Right ventricle myocardium superior (tissue), 1 donor: ENCODE measurements at regions not wholly inside any gene's neighbourhood (a gene's known extent, or its start where the extent isn't known, plus 50 kb on each side); places are given as distances from the start of the nearest gene placed in this dataset.
A peak's percentile ranks its signal among the peaks of the same experiment; 100 is the strongest.

Experiments
- ATAC-seq: fragments of 200-7000 bp; cut with Tn5 transposase; one replicate; pipeline ENCODE4 v1.9.1; 2020; ENCODE audit warnings: mild to moderate bottlenecking; ENCODE audit not compliant: poor library complexity
- DNase-seq: peaks from one replicate; pipeline ENCODE4 v3.0.0-alpha.2; 2020
- intact Hi-C: fragments of 100-400 bp; cut with DNase I; formaldehyde crosslinking; loops from one replicate; pipeline ENCODE4 v1.11.2; 2022
- donor health status: DM: no; HTN: yes; CAD: no; lungs with severe emphysema.

DNA sequence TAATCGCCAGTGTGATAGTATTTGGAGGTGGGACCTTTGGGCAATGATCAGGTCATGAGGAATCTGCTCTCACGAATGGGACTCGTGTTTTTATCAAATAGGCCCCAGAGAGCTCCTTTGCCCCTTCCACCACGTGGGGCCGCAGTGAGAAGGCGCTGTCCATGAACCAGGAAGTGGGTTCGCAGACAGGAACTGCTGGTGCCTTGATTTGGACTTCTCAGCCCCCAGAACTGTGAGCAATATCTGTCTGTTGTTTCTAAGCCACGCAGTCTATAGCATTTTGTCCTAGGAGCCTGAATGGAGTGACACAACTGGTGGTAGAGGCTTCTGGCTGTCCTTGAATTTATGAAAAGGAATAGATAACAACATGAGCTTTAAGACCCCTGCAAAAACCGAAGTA is 111.2 kb upstream of the HDAC4 start:
- DNase-seq (no peak), ATAC-seq (no peak)
- intact Hi-C loops, result no loop called here

DNA sequence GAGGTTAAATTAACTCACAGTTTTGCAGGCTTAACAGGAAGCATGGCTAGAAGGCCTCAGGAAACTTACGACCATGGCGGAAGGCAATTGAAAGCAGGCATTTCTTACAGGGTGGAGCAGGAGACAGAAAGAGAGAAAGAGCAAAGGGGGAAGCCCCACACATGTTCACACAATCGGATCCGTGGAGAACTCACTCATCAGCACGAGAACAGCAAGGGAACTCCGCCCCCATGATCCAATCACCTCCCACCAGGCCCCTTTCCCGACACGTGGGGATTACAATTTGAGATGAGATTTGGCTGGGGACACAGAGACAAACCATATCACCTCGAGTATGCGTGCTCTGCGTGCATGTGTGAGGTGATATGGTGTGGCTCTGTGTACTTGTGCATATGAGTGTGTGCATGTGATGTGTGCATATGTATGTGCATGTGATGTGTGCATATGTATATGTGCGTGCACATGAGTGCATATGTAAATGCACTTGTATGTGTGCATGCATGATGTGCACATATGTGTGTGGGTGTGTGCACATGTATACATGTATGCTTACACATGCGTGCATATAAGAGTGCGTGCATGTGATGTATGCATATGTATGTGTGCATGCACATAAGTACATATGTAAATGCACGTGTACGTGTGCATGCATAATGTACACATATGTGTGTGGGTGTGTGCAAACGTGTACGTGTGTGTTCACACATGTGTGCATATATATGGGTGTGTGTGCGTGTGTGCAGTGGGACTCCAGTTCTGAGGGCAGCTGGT is 108.7 kb upstream of the HDAC4 start:
- ATAC-seq, result no peak
- intact Hi-C loops, result no loop called here
- DNase-seq, result no peak

DNA sequence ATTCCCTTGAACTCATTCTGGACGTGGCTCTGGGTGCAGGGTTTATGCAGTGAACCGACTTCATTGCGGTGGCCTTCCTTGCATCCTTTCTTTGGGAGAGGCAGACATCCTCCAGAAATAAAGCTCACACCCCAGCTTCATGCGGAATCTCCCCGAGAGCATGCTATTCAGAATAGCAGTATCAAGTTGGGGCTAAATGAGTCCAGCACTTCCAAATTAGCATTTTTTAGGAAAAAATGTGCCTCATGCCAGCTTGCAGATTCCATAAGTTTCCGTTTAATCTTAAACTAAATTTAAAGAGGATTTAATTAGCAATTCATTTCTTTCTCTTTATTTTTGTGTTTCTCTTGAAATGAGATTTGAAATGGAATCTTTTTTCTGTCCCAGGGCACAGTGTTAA is 107.4 kb upstream of the HDAC4 start:
- DNase-seq (no peak), ATAC-seq (no peak)
- intact Hi-C loops, result no loop called here

DNA sequence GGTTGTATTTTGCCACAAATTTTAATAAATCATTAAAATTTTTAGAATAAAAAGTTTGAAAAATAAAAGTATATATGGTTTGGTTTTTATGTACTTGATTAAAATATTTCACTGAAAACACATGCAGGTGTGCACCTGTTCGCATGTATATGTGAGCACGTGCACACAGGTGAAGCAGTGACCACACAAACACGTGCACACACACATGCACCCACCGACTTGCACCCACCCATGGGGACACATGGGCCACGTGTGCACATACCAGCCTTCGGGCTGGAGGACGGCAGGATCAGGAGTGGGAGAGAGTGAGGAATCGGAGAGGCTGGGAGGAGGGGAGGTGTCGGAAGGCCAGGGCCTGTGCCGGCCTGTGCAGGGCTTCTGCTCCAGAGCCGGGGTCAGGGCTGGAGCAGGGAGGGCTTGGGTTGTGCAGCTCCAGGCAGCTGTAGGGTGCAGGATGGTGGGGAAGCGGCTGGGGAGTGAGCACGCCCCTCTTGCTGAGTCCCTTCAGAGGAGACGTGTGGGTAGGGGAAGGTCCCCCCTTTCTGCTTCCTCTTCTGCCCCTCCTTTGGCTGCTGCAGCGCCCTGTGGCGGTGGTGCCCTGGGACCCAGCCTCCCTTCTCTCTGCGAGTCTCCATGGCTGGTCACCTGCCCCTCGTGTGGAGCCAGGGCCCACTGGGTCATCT is 106.9 kb upstream of the HDAC4 start:
- DNase-seq, result peak; percentile 20
- no peak for ATAC-seq
- intact Hi-C loops, result no loop called here

DNA sequence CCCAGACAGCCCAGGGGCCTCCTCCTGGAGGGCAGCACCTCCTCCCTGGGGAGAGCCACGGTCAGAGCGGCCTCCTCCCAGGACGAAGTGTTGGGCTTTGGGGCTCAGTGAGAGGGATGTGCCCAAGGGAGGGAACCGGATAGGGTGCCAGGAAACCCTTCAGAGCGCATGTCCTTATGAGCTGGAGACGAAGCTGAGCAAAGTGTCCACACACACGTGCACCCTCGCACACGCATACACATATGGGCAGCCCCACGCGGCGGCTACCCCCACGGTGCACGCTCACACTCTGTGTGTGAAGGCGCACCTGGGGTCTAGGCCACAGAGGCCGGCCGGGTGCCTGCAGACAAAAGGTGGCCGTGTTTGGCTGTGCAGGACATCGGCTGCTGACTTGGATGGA is 106.1 kb upstream of the HDAC4 start:
- ATAC-seq, result no peak
- no peak for DNase-seq
- intact Hi-C loops, result no loop called here

DNA sequence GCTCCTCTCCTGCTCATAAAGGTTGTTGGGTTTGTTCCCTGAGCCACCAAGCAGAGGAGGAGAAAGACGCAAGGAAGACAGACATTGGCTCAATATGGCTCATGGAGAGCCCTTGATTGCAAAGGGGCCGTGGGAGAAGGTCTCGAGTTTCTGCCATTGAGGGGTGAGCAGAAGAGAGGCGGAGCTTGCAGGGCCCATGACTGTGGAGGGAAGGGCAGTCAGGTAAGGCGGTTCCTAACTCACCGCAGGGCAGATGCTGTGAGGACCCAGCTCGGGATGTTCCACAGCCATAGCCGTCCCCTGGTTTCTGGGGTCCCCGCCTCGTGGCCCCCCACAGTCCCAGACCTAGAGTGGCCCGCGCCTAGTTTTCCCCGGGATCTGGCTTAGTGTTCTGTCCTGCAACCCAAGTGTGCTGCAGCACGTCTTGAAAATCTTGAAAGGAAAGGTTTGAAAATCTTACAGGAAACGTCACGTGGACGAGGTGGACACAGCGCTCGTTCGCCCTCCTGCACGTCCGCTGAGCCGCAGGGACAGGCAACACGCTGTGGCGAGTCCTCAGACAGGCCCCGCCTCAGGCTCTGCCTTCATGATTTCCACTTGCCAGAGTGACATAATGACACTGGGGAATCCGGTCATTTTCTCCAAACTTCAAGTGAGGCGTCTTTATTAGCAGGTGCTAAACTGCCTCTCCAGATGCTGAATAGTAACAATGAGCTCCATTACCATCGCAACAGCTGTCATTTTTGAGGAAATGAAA is 105.5 kb upstream of the HDAC4 start:
- DNase-seq, result no peak
- no peak for ATAC-seq
- intact Hi-C loops, result no loop called here

DNA sequence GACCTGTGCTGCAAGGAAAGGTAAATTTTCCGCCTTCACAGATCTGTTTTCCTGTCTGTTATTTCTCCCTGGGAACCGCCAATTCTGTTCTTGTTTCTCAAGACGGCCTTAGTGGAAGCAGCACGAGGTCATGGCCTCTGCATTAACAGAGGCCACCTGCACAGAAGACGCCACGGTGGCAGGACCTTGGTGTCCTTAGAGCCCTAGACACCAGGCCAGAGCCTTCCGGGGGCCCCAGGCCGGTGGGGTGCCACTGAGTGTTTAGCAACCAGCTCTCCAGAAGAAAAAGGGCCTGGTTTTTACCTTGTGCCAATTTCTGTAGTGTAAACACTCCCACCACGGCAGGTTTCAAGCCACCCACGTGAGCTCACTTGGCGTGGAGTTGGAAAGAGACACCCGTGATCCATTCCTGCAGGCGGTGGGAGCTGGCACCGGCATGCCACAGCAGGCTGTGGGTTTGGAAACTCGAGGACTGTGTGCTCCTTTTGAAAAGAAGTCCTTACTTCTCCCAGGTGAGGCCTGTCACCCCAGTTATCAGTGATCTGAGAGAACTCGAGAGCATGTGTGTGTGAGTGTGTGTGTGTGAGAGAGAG is 103.9 kb upstream of the HDAC4 start:
- intact Hi-C loops, result no loop called here
- ATAC-seq (no peak), DNase-seq (no peak)

DNA sequence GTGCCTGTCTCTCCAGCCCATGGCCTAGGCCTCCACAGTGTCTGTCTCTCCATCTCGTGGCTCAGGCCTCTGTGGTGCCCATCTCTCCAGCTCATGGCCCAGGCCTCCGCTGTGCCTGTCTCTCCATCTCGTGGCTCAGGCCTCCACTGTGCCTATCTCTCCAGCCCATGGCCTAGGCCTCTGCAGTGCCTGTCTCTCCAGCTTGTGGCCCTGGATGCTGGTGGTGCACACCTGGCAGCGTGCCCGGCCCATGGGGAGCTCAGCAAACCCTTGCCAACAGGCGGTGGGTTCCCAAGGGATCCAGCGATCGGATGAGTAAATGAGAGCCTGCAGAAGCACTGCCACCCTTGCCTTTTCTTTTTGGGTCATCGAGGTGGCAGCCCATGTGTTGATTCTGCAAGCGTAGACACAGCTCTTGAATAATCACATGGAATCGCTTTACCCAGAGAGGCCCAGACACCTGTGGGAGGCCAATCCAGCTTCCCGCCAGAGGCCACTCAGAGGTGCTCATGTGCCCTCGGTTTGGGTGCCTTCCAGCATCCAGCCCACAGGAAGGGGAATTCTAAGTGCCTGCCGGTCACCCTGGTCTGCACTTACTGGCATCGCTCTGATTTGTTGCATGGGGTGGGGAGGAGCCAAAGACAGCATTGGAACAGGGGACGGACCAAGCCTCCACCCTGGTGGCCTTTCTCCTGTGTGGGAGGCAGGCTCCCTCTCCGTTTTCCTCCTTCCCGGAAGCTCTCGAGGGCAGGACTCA is 101.8 kb upstream of the HDAC4 start:
- intact Hi-C loops, result no loop called here
- peak; percentile 36 for ATAC-seq
- peak; percentile 37 for DNase-seq

DNA sequence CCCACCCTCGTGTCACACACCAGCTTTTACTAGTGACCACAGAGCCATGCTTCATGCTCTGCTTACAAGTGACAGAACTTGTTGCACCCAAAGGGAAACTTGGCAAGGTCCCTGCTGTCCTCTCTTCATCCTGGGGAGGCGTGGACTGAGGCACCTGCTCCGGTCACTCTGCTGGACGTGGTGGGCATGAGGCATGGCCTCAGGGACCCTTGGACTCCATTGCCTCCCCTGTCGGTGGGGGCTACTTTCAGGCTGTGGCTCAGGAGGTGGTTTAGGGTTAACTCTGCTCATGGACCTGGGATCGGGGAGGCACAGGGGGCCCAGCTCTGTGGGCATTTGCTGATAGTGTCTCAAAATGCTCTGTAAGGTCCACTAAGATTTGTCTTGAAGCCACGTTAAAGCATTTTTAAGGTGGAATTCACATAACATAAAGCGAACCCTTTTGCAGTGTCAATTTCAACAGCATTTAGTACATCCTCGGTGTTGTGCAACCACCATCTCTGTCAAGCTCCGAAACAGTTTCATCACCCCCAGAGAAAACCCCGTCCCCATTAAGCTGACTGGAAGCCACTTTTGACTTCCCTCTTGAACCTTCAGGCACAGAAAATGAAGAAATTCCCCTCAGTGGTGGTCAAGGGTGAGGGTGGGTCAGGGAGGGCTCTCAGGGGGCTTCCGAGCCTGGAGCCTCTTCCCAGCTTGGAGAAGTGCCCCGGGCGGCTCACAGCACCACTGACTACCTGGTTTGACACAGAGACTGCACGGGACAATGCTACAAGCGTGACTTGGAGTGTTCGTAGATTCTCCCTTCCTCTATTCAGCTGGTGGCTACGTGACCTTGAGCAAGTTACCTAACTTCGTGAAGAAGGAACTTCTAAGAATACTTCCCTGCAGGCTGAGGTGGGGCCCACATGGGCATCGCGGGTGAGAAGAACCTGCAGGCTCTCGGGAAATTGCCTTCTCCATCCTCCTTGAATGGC is 100.0 kb upstream of the HDAC4 start:
- intact Hi-C loops, result no loop called here
- ATAC-seq (peak; percentile 41), DNase-seq (peak; percentile 43)

DNA sequence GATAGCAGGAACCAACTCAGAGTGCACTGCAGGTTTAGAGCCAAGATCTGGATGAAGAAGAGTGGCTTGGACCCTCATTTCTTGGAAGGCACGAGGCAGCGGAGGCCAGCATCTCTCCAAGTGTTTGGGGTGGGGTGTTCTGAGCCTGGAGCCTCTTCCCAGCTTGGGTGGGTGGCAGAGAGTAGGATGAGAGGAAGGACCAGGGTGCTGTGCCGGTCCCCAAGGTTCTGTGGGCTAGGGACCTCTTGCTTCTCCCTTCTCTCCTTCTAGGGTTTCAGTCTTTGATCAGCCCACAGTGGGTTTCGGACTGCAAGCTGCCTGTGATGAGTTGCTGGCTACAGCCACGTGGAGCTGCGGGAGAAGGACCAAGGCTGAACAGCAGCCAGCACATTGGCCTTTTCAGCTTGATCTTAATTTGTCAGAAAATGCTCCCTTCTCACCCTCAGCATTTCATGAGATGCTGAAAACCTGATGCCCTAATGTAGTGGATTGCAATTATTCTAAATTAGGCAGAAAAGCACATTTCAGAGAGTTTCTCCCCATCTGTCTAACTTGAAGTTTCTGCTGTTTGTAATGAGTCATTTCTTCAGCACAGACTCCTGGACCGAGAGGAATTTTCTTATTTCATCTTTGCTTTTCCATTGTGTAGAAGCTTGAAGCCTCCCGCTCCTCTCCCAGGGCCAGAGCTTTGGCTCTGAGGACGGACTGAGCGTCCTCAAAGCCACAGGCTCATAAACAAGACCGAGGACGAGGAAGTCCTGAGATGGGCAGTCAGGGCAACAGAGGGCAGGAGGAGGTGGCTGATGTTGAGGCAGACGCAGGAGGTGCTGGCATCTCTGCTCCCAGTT is 99.1 kb upstream of the HDAC4 start:
- intact Hi-C loops, result no loop called here
- DNase-seq, result no peak
- ATAC-seq, result peak; percentile 34

DNA sequence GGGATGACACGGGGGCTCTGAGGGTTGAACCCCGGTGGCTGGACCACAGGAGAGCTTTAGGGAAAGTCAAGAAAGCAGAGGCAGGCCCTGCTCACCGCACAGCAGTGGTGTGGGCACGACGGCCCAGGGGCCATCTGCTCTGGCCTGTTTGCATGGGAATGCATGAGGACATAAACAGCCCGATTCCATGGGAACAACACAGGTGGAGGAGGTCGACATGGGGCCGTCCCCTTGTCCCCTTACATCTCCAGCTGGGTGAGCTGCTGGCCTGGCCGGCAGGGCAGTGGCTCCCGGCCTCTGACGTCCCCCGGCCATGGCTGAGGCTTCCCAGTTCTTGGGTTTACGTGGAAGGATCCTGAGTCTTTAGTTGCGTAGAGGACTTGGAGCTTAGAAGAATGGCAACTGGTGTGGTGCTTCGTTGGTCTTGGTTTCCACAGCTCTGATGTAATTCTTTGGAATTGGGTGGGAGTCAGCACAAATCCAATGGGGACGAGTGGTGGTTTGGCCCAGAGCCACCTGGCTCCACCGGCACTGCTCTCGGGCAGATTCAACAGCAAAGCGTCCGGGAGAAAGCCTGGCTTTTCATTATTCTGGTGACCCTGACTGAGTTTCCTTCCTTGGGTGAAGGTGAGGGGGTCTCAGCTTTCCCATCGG is 98.3 kb upstream of the HDAC4 start:
- intact Hi-C loops, result no loop called here
- DNase-seq (peak; percentile 78), ATAC-seq (peak; percentile 79)

DNA sequence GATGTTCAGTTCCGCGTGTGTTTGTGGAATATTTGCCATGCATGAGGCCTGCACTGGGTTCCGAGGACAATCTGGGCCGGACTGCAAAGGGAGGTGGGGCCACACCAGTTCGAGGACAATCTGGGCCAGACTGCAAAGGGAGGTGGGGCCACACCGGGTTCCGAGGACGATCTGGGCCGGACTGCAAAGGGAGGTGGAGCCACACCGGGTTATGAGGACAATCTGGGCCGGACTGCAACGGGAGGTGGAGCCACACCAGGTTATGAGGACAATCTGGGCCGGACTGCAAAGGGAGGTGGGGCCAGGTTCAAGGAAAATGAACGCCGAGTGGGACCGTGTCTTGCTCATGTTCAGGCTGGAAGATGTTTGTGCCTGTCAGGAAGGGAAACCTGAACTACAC is 97.8 kb upstream of the HDAC4 start:
- ATAC-seq, result no peak
- peak; percentile 38 for DNase-seq
- intact Hi-C loops, result no loop called here

DNA sequence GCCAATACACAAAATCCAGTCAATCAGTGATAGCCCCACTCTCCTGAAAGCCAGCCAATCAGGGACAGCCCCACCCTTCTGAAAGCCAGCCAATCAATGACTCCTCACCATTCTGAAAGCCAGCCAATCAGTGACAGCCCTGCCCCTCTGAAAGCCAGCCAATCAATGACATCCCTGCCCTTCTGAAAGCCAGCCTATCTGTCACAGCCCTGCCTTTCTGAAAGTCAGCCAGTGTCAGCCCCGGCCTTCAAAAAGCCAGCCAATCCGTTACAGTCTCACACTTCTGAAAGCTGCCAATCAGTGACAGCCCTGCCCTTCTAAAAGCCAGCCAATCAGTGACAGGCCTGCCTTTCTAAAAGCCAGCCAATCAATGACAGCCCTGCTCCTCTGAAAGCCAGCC is 95.9 kb upstream of the HDAC4 start:
- no peak for DNase-seq
- intact Hi-C loops, result no loop called here
- no peak for ATAC-seq

DNA sequence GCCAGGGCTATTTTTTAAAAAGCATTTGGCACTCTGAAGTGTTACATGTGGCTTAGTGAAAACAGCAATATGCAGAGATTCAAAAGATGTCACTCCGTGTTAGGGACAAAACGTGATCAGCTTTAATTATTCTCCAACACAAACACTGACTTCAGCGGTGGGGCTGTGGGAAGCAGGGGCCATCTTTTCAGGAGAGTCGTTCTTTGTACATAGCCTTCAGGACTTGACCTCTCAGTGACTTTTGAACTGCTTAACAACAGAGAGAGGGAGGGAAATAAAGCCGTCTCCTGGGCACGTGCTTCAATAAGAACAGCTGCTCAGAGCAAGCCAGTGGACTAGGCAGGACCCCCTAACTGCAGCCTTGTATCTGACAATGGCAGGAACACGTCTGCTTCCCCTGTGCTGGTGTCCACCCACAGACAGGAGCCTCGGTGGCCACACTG is 95.0 kb upstream of the HDAC4 start:
- ATAC-seq (no peak), DNase-seq (no peak)
- intact Hi-C loops, result no loop called here

DNA sequence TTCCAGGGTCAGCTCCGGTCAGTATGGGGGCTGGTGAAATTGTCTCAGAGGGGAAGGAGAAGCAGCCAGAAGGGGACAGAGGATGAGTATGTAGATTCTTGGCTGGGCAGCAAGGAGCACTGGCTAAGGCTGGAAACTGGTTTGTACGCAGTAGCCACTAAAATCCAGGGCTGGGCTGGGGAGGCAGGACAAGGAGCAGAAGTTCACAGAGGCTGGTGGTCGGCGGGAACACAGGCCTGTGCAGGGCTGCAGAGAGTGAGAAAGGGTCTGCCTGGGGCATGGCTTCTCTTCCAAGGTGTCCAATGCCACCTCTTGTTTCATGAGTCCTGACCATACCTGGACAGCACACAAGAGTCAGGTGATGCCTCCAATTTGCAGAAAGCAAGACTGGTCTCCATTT is 94.4 kb upstream of the HDAC4 start:
- intact Hi-C loops, result no loop called here
- ATAC-seq, result no peak
- no peak for DNase-seq

DNA sequence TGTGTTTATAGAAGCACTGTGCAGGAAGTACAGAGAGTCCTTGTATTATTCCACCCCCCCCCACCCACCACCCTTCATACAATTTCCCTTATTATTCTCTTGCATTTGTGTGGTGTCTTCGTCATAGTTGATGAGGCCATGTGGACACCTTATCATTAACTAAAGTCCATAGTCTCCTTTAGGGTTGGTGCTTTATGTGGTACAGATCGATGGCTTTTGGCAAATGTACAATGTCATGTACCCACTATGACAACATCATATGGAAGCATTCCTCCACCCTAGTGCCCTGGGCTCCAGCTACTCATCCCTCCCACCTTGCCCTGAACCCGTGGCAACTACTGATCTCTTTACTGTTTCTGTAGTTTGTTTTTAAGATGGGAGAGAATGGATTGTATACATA is 93.8 kb upstream of the HDAC4 start:
- intact Hi-C loops, result no loop called here
- ATAC-seq, result no peak
- no peak for DNase-seq
